K562 (cell line): ENCODE measurements at regions not wholly inside any gene's neighbourhood (a gene's known extent, or its start where the extent isn't known, plus 50 kb on each side); places are given as distances from the start of the nearest gene placed in this dataset.

ENCODE experiments used
- ATAC-seq: fragments of 200-7000 bp; cut with Tn5 transposase; 3 replicates; pipeline ENCODE4 v1.9.1; 2020; ENCODE audit warnings: moderate library complexity
- BruUV-seq: library from RNA; stranded (reverse); fragments of 400-500 nt; replicated peaks from 2 replicates; lab custom pipeline; 2021; lab: Mats Ljungman, UMichigan
- CTCF ChIA-PET: fragments of 300-600 bp; formaldehyde crosslinking; extraction: SDS; loops from one replicate; lab custom pipeline; 2021; ENCODE audit warnings: low intra/inter-chr PET ratio; lab: Yijun Ruan, JAX
- POLR2A ChIA-PET: fragments of 300-600, 350-650 bp; sonication (Branson Sonifier 250); formaldehyde crosslinking; extraction: SDS; loops from one replicate; lab custom pipeline; 2021; ENCODE audit warnings: antibody characterized with exemption, inconsistent platforms; lab: Yijun Ruan, JAX
- DNase-seq, 4 experiments: peaks; one replicate each; pipeline versions ENCODE4 v3.0.0 to v3.0.0-alpha.2; 2011 to 2018; ENCODE audit warnings: low spot score in 3 of 4, mixed read lengths in 3 of 4; ENCODE audit errors: extremely low read depth in 1 of 4
- FAIRE-seq: peaks from 2 replicates; lab custom pipeline; 2011; peaks lifted over from hg19 to GRCh38; lab: Jason Lieb, UNC
- H2AFZ ChIP-seq: 2 replicates; pipeline ENCODE4 v1.6.0; 2011; ENCODE audit warnings: low read depth, low read length, control low read depth, inconsistent platforms
- H3K27ac ChIP-seq: fragments of 200-600 bp; 3 replicates; pipeline ENCODE4 v1.8.0; 2011; ENCODE audit warnings: low read depth, mild to moderate bottlenecking, control low read depth, inconsistent platforms, low read length, moderate library complexity, mixed read lengths; ENCODE audit errors: extremely low read depth
- H3K27me3 ChIP-seq, 2 experiments: fragments of 300-600 bp in 1 of 2; 2 replicates in 1 of 2; 3 replicates in 1 of 2; pipeline versions ENCODE4 v1.6.0 to v1.8.0; 2011; ENCODE audit warnings: inconsistent platforms in 2 of 2, low read length in 2 of 2, mild to moderate bottlenecking in 1 of 2, mixed read lengths in 1 of 2, moderate library complexity in 1 of 2; ENCODE audit not compliant: control insufficient read depth in 2 of 2, insufficient read depth in 2 of 2
- H3K36me3 ChIP-seq: fragments of 300-600 bp; 3 replicates; pipeline ENCODE4 v1.8.0; 2011; ENCODE audit warnings: mild to moderate bottlenecking, low read length, inconsistent platforms; ENCODE audit not compliant: control insufficient read depth, insufficient read depth
- H3K4me1 ChIP-seq, 2 experiments: fragments of 200-600 bp in 1 of 2; replicated peaks in 1 of 2; 2 replicates in 1 of 2; 3 replicates in 1 of 2; pipeline versions ENCODE4 v1.5.1 to v1.8.0; 2011; ENCODE audit warnings: inconsistent platforms in 2 of 2, low read length in 2 of 2, mild to moderate bottlenecking in 1 of 2, mixed read lengths in 1 of 2, moderate library complexity in 1 of 2; ENCODE audit not compliant: control insufficient read depth in 2 of 2, insufficient read depth in 2 of 2
- H3K4me2 ChIP-seq: 2 replicates; pipeline ENCODE4 v1.6.1; 2011; ENCODE audit warnings: low read length, control low read depth, inconsistent platforms, mixed read lengths; ENCODE audit not compliant: insufficient read depth
- H3K4me3 ChIP-seq: fragments of 200-600 bp; sonication (generic), shearing (Covaris generic); 2 replicates; pipeline ENCODE4 v1.5.1; 2016; ENCODE audit warnings: control low read depth, inconsistent platforms
- H3K79me2 ChIP-seq: fragments of 200-600 bp; 3 replicates; pipeline ENCODE4 v1.8.0; 2011; ENCODE audit warnings: low read length, inconsistent platforms; ENCODE audit not compliant: control insufficient read depth, insufficient read depth
- H3K9ac ChIP-seq, 2 experiments: 2 replicates each; pipeline versions ENCODE4 v1.6.0 to v1.6.1; 2011; ENCODE audit warnings: low read depth in 2 of 2, low read length in 2 of 2, control low read depth in 1 of 2, inconsistent platforms in 1 of 2, mild to moderate bottlenecking in 1 of 2, mixed read lengths in 1 of 2; ENCODE audit not compliant: insufficient read depth in 1 of 2
- H3K9me1 ChIP-seq: one replicate; pipeline ENCODE4 v1.6.0; 2011; ENCODE audit warnings: inconsistent platforms, mild to moderate bottlenecking, low read length, moderate library complexity; ENCODE audit not compliant: control insufficient read depth, insufficient read depth
- H3K9me3 ChIP-seq: replicated peaks from 2 replicates; pipeline ENCODE4 v1.5.1; 2011; ENCODE audit warnings: low read depth, low read length, inconsistent platforms; ENCODE audit not compliant: control insufficient read depth, insufficient read depth
- H4K20me1 ChIP-seq: replicated peaks from 2 replicates; pipeline ENCODE4 v1.6.1; 2011; ENCODE audit warnings: low read length, inconsistent platforms, mixed read lengths; ENCODE audit not compliant: control insufficient read depth, insufficient read depth
- ATF3 ChIP-seq, 2 experiments: fragments of 450-650 bp in 1 of 2; sonication (generic) in 1 of 2; formaldehyde crosslinking in 1 of 2; IDR thresholded peaks in 1 of 2; conservative IDR thresholded peaks in 1 of 2; 2 replicates each; pipeline versions ENCODE4 v1.6.1 to v1.8.1; 2016 to 2023; ENCODE audit warnings: mild to moderate bottlenecking in 2 of 2, moderate library complexity in 2 of 2, inconsistent platforms in 1 of 2, missing genetic modification reagents in 1 of 2
- ESRRA ChIP-seq: fragments of 450-650 bp; IDR thresholded peaks from 2 replicates; pipeline ENCODE4 v1.6.1; 2014; ENCODE audit warnings: low read depth, mild to moderate bottlenecking, moderate library complexity, borderline replicate concordance
- FOXJ3 ChIP-seq: sonication (generic); formaldehyde crosslinking; IDR thresholded peaks from 2 replicates; pipeline ENCODE4 v1.4.0; 2020; ENCODE audit warnings: mild to moderate bottlenecking, missing genetic modification reagents
- MLLT1 ChIP-seq, 2 experiments: fragments of 450-650 bp; IDR thresholded peaks; 2 replicates each; pipeline ENCODE4 v1.6.1; 2016
- NR0B1 ChIP-seq: fragments of 450-650 bp; IDR thresholded peaks from one replicate; pipeline ENCODE4 v1.6.1; 2018; ENCODE audit warnings: mild to moderate bottlenecking, moderate library complexity; ENCODE audit not compliant: partially characterized antibody
- SRSF1 ChIP-seq: fragments of 200-400 bp; formaldehyde crosslinking; IDR thresholded peaks from 2 replicates; pipeline ENCODE4 v1.6.1; 2017; ENCODE audit warnings: mild to moderate bottlenecking, low read depth, low read length, moderate library complexity
- THAP7 ChIP-seq: fragments of 250-450 bp; sonication (Bioruptor Pico); IDR thresholded peaks from 2 replicates; pipeline ENCODE4 v1.5.0; 2021
- ZKSCAN8 ChIP-seq: fragments of 200-800 bp; sonication (Bioruptor generic); IDR thresholded peaks from 2 replicates; pipeline ENCODE4 v1.6.1; 2016; ENCODE audit warnings: missing genetic modification characterization, missing compliant biosample characterization
- ZNF174 ChIP-seq: fragments of 250-450 bp; sonication (Bioruptor Pico); IDR thresholded peaks from 2 replicates; pipeline ENCODE4 v1.4.0; 2020; ENCODE audit warnings: mild to moderate bottlenecking
- ZNF239 ChIP-seq: fragments of 250-450 bp; sonication (Bioruptor Pico); IDR thresholded peaks from 2 replicates; pipeline ENCODE4 v1.4.0; 2020; ENCODE audit warnings: mild to moderate bottlenecking
- ZNF586 ChIP-seq: fragments of 450-650 bp; formaldehyde crosslinking; conservative IDR thresholded peaks from 2 replicates; pipeline ENCODE4 v1.4.0; 2020; ENCODE audit warnings: mild to moderate bottlenecking, moderate library complexity
- ZNF75A ChIP-seq: fragments of 450-650 bp; formaldehyde crosslinking; IDR thresholded peaks from 2 replicates; pipeline ENCODE4 v1.4.0; 2020; ENCODE audit warnings: mild to moderate bottlenecking
- WGBS: fragments of 100-300 bp; shearing (Covaris generic); methylation state at CpG from one replicate; pipeline ENCODE4 v1.1.6; 2016; ENCODE audit warnings: low coverage, mixed read lengths; ENCODE audit not compliant: insufficient coverage; ENCODE audit errors: missing lambda C conversion rate; 5-methylcytosine and 5-hydroxymethylcytosine counted together
- in situ Hi-C: fragments of 300-500 bp; cut with MboI; formaldehyde crosslinking; loops from 4 replicates; pipeline ENCODE4 v1.15.0; 2018; ENCODE audit warnings: inconsistent platforms, mixed read lengths
- intact Hi-C: fragments of 100-400 bp; cut with micrococcal nuclease; formaldehyde crosslinking; loops from 2 replicates; pipeline ENCODE4 v1.14.2; 2022

- POLR2A ChIA-PET = no interaction called here
- CTCF ChIA-PET = no interaction called here
- H3K4me1 ChIP-seq = no peaks in the 10 kb centered on the region
- no peaks in the 10 kb centered on the region for H3K79me2 ChIP-seq
- H3K9ac ChIP-seq = no peak overlapping the region
- DNase-seq = no peak
- H3K4me3 ChIP-seq = no peak overlapping the region
- no peak overlapping the region for H2AFZ ChIP-seq
- intact Hi-C loops = no loop called here
- TF ChIP-seq FOXJ3 (CRISPR knock-in tag) (no peak), MLLT1 (IDR thresholded peaks at IDR 0.05) (no peak), ZNF586 (CRISPR knock-in tag) (no peak), ZKSCAN8 (CRISPR knock-in tag) (no peak), ZNF75A (no peak), ESRRA (no peak)
- TF ChIP-seq, all 486 proteins: peak for 0
- no peaks in the 10 kb centered on the region for H3K9me1 ChIP-seq
- H3K27ac ChIP-seq = no peak overlapping the region
- FAIRE-seq = no peak
- H3K9me3 ChIP-seq = peaks cover 2% of the 10 kb centered on the region; the same call in 1 of the 2 replicates
- H4K20me1 ChIP-seq = no peaks in the 10 kb centered on the region
- H3K4me2 ChIP-seq = no peak overlapping the region
- H3K36me3 ChIP-seq = no peaks in the 10 kb centered on the region
- in situ Hi-C loops = no loop called here
- BruUV-seq = no TSS peak
- no peak for ATAC-seq
- no peaks in the 10 kb centered on the region for H3K27me3 ChIP-seq
These were observed 856.1 kb downstream of the TECRL start for GRCh38 chr4:63553123-63553522.

GRCh38 chr4:63541828-63542227 lies 867.4 kb downstream of the TECRL start:
- no peaks in the 10 kb centered on the region for H3K79me2 ChIP-seq
- ATAC-seq = no peak
- no peak for FAIRE-seq
- H3K36me3 ChIP-seq = no peaks in the 10 kb centered on the region
- no peak overlapping the region for H3K9ac ChIP-seq
- intact Hi-C loops = no loop called here
- no peak overlapping the region for H3K4me3 ChIP-seq
- no peaks in the 10 kb centered on the region for H3K4me1 ChIP-seq
- no TSS peak for BruUV-seq
- in situ Hi-C loops = no loop called here
- H2AFZ ChIP-seq = no peak overlapping the region
- no peak for DNase-seq
- no peak overlapping the region for H3K27ac ChIP-seq
- no peaks in the 10 kb centered on the region for H4K20me1 ChIP-seq
- 0% methylated on average over 2 of the region's 2 CpGs for WGBS
- no peaks in the 10 kb centered on the region for H3K9me1 ChIP-seq
- H3K9me3 ChIP-seq = no peaks in the 10 kb centered on the region; the same call in 1 of the 2 replicates
- no peak overlapping the region for H3K4me2 ChIP-seq
- no peaks in the 10 kb centered on the region for H3K27me3 ChIP-seq
- CTCF ChIA-PET = no interaction called here
- POLR2A ChIA-PET = no interaction called here
- TF ChIP-seq ZNF174 (CRISPR knock-in tag) (no peak), SRSF1 (no peak), THAP7 (CRISPR knock-in tag) (no peak), ATF3 (IDR thresholded peaks at IDR 0.05) (no peak), ATF3 (CRISPR knock-in tag; conservative IDR thresholded peaks at IDR 0.05) (no peak), ZNF239 (no peak), NR0B1 (no peak)
